Peyer's patch (tissue), 4 donors: ENCODE measurements at regions not wholly inside any gene's neighbourhood (a gene's known extent, or its start where the extent isn't known, plus 50 kb on each side); places are given as distances from the start of the nearest gene placed in this dataset.
"Not testable (repeated sequence)": the region's sequence is repeated elsewhere in the genome, so short reads cannot be mapped to it uniquely, and the experiment has no call there.

Experiments used
- DNase-seq, 3 donors: peaks; one replicate each; pipeline ENCODE4 v3.0.0-alpha.2; 2017 to 2019
- H3K27ac ChIP-seq, 4 donors: fragments of 200-600 bp; sonication (generic); one replicate each; pipeline ENCODE4 v1.5.1; 2016 to 2019
- H3K27me3 ChIP-seq, 2 donors: fragments of 200-600 bp; sonication (generic); one replicate each; pipeline ENCODE4 v1.5.1; 2019
- H3K36me3 ChIP-seq, 3 donors: fragments of 200-600 bp; sonication (generic); one replicate each; pipeline ENCODE4 v1.5.1; 2016 to 2019
- H3K4me1 ChIP-seq, 4 donors: fragments of 200-600 bp; sonication (generic); one replicate each; pipeline ENCODE4 v1.5.1; 2016 to 2019
- H3K4me3 ChIP-seq, 4 donors: fragments of 200-600 bp; sonication (generic); 1 replicate in 3 of 4; 2 replicates in 1 of 4; pipeline ENCODE4 v1.5.1; 2016 to 2019; ENCODE audit warnings: mild to moderate bottlenecking in 1 of 4
- H3K9me3 ChIP-seq, 4 donors: fragments of 200-600 bp; sonication (generic); one replicate each; pipeline ENCODE4 v1.5.1; 2016 to 2019; ENCODE audit warnings: mild to moderate bottlenecking in 1 of 4
- CTCF ChIP-seq, 6 experiments: fragments of 450-650 bp in 4 of 6; fragments of 200-600 bp in 2 of 6; sonication (generic) in 1 of 6; IDR thresholded peaks; one replicate each; pipeline ENCODE4 v1.5.1; 2017 to 2019; ENCODE audit warnings: antibody characterized with exemption in 6 of 6, mild to moderate bottlenecking in 3 of 6, moderate library complexity in 1 of 6
- POLR2A ChIP-seq, 2 donors: fragments of 450-650 bp; IDR thresholded peaks; one replicate each; pipeline ENCODE4 v1.5.1; 2017; ENCODE audit warnings: antibody characterized with exemption in 2 of 2, mild to moderate bottlenecking in 2 of 2, moderate library complexity in 2 of 2

- no peak for DNase-seq
- H3K36me3 ChIP-seq, result no peaks in the 10 kb centered on the region
- no peaks in the 10 kb centered on the region for H3K9me3 ChIP-seq
- H3K4me1 ChIP-seq, result no peaks in the 10 kb centered on the region
- TF ChIP-seq CTCF (IDR thresholded peaks at IDR 0.05), result no peak
- no peaks in the 10 kb centered on the region for H3K27me3 ChIP-seq
- H3K27ac ChIP-seq, result no peak overlapping the region
- no peak overlapping the region for H3K4me3 ChIP-seq
Observed at GRCh38 chr13:50390503-50391248, 375.4 kb downstream of the KCNRG start.

DNA sequence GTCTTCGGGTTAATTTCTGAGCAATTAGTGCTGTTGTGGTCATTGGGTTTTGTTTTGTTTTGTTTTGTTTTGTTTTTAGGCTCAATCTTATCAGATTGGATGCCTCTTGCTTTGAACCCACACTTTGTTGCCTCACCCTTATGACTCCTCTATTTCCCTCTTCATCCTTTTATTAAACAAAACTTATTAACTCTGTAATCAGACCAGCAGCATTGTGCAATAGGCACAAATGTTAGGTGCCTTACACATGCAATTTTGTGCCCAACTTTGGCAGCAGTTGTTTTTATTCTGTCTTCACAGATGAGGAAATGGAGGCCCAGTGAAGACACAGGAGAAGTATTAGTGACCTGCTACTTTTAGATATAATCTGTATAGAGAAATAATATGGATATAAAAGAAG, 377.7 kb downstream of the KCNRG start:
- Histone ChIP-seq H3K4me3 (no peak overlapping the region), H3K9me3 (no peaks in the 10 kb centered on the region), H3K4me1 (no peaks in the 10 kb centered on the region), H3K27me3 (no peaks in the 10 kb centered on the region), H3K27ac (no peak overlapping the region), H3K36me3 (no peaks in the 10 kb centered on the region)
- DNase-seq, result no peak
- TF ChIP-seq POLR2A (IDR thresholded peaks at IDR 0.05) (no peak), CTCF (IDR thresholded peaks at IDR 0.05) (no peak)

GRCh38 chr13:50393628-50394027, 378.4 kb downstream of the KCNRG start:
- H3K36me3 ChIP-seq, result no peaks in the 10 kb centered on the region
- TF ChIP-seq POLR2A (IDR thresholded peaks at IDR 0.05), result no peak
- TF ChIP-seq CTCF (IDR thresholded peaks at IDR 0.05), result no peak
- no peak overlapping the region for H3K4me3 ChIP-seq
- no peaks in the 10 kb centered on the region for H3K27me3 ChIP-seq
- H3K9me3 ChIP-seq, result no peaks in the 10 kb centered on the region
- no peak overlapping the region for H3K27ac ChIP-seq
- no peaks in the 10 kb centered on the region for H3K4me1 ChIP-seq
- no peak for DNase-seq

GRCh38 chr13:50396001-50396400, 380.8 kb downstream of the KCNRG start:
- Histone ChIP-seq H3K27ac (no peak overlapping the region), H3K4me3 (no peak overlapping the region), H3K27me3 (no peaks in the 10 kb centered on the region), H3K36me3 (no peaks in the 10 kb centered on the region), H3K4me1 (peaks cover 0 to 5% (median 0%) of the 10 kb centered on the region in 4 donors), H3K9me3 (no peaks in the 10 kb centered on the region)
- DNase-seq, result no peak
- TF ChIP-seq CTCF (IDR thresholded peaks at IDR 0.05), result no peak
- TF ChIP-seq POLR2A (IDR thresholded peaks at IDR 0.05), result no peak

DNA sequence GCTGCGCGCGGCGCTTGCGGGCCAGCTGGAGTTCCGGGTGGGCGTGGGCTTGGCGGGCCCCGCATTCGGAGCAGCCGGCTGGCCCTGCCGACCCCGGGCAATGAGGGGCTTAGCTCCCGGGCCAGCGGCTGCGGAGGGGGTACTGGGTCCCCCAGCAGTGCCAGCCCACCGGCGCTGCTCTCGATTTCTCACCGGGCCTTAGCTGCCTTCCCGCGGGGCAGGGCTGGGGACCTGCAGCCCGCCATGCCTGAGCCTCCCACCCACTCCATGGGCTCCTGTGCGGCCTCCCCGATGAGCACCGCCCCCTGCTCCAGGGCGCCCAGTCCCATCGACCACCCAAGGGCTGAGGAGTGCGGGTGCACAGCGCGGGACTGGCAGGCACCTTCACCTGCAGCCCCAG, 381.4 kb downstream of the KCNRG start:
- H3K4me1 ChIP-seq, H3K36me3 ChIP-seq, H3K4me3 ChIP-seq, H3K27ac ChIP-seq, DNase-seq, H3K27me3 ChIP-seq, H3K9me3 ChIP-seq: not testable (repeated sequence)

GRCh38 chr13:50400035-50400726, 384.9 kb downstream of the KCNRG start:
- no peak for DNase-seq
- Histone ChIP-seq H3K27ac (no peak overlapping the region), H3K4me1 (peaks cover 0 to 8% (median 0%) of the 10 kb centered on the region in 4 donors), H3K4me3 (no peak overlapping the region), H3K36me3 (no peaks in the 10 kb centered on the region), H3K27me3 (no peaks in the 10 kb centered on the region), H3K9me3 (no peaks in the 10 kb centered on the region)
- TF ChIP-seq POLR2A (IDR thresholded peaks at IDR 0.05) (no peak), CTCF (IDR thresholded peaks at IDR 0.05) (no peak)
